ENCODE measurements at regions not wholly inside any gene's neighbourhood (a gene's known extent, or its start where the extent isn't known, plus 50 kb on each side); places are given as distances from the start of the nearest gene placed in this dataset.
"Not testable (repeated sequence)": the region's sequence is repeated elsewhere in the genome, so short reads cannot be mapped to it uniquely, and the experiment has no call there.

DNA sequence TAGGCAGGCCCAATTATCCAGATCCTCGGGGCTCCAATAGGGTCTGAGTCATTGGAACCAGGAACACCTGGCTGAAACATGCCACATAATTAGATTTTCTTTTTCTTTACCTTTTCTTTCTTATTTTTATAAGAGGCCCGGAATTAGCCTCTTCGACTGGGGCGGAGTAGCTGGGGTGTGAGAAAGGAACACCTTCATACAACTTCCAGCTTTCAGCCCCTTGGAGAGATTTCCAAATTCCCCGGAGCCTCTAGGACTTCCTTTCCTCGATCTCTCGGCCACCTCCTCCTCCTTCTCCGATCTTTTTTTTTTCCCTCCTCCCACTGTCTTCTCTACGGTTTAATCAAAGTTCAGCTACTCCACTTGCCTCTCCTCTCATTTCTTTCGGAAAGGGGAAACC lies 146.8 kb upstream of the ANKRD20A1 start:
- TF ChIP-seq, protein P1, sequence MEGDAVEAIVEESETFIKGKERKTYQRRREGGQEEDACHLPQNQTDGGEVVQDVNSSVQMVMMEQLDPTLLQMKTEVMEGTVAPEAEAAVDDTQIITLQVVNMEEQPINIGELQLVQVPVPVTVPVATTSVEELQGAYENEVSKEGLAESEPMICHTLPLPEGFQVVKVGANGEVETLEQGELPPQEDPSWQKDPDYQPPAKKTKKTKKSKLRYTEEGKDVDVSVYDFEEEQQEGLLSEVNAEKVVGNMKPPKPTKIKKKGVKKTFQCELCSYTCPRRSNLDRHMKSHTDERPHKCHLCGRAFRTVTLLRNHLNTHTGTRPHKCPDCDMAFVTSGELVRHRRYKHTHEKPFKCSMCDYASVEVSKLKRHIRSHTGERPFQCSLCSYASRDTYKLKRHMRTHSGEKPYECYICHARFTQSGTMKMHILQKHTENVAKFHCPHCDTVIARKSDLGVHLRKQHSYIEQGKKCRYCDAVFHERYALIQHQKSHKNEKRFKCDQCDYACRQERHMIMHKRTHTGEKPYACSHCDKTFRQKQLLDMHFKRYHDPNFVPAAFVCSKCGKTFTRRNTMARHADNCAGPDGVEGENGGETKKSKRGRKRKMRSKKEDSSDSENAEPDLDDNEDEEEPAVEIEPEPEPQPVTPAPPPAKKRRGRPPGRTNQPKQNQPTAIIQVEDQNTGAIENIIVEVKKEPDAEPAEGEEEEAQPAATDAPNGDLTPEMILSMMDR (IDR thresholded peaks at IDR 0.05; ENCODE audit: borderline replicate concordance, extremely low read depth, low read length, poor library complexity, severe bottlenecking), result not testable (repeated sequence)
- not testable (repeated sequence) for TF ChIP-seq EZH2 (IDR thresholded peaks at IDR 0.05; ENCODE audit: borderline replicate concordance, low read depth, low read length, severe bottlenecking)
